ENCODE measurements at regions not wholly inside any gene's neighbourhood (a gene's known extent, or its start where the extent isn't known, plus 50 kb on each side); places are given as distances from the start of the nearest gene placed in this dataset.

DNA sequence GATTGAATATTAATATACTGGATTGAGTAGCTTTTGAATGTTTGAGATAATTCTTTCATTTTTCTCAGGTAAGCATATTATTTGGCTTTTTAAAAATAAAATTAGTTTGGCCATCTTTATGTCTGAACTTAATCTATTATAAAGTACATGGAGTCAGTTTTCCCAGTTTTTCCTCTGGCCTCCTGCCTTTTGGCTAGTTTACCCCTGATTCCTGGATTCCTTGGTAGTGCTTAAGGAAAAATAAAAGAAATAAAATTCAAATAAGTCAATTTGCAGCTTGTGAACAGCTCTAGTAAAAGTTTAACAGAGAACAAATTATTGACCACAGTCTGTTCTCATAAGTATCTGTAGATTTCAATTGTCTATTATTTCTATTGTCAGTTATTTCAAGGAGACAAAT is 89.4 kb downstream of the COL6A6 start:
- in situ Hi-C loops (cut with MboI; ENCODE audit: low pct_ligation_motif_present in 1 of 4, low pct_unique_long_range_greater_than_20kb in 1 of 4, low sequenced_read_pairs in 3 of 4) (no loop called here), intact Hi-C loops (cut with DNase I; ENCODE audit: low total_unique reads) (no loop called here)
- no peaks in the 10 kb centered on the region for H3K27me3 ChIP-seq
- no peak overlapping the region for H3K4me3 ChIP-seq
- no peak for DNase-seq
- TF ChIP-seq POLR2AphosphoS5 (IDR thresholded peaks at IDR 0.05) (no peak), EP300 (IDR thresholded peaks at IDR 0.05; ENCODE audit: low read depth) (no peak), POLR2A (IDR thresholded peaks at IDR 0.05) (no peak)
- TF ChIP-seq, protein P1, sequence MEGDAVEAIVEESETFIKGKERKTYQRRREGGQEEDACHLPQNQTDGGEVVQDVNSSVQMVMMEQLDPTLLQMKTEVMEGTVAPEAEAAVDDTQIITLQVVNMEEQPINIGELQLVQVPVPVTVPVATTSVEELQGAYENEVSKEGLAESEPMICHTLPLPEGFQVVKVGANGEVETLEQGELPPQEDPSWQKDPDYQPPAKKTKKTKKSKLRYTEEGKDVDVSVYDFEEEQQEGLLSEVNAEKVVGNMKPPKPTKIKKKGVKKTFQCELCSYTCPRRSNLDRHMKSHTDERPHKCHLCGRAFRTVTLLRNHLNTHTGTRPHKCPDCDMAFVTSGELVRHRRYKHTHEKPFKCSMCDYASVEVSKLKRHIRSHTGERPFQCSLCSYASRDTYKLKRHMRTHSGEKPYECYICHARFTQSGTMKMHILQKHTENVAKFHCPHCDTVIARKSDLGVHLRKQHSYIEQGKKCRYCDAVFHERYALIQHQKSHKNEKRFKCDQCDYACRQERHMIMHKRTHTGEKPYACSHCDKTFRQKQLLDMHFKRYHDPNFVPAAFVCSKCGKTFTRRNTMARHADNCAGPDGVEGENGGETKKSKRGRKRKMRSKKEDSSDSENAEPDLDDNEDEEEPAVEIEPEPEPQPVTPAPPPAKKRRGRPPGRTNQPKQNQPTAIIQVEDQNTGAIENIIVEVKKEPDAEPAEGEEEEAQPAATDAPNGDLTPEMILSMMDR (IDR thresholded peaks at IDR 0.05): no peak
- H3K4me1 ChIP-seq: no peaks in the 10 kb centered on the region
- no peaks in the 10 kb centered on the region for H3K36me3 ChIP-seq
- H3K27ac ChIP-seq: no peak overlapping the region
- H3K9me3 ChIP-seq: peaks cover 0 to 11% of the 10 kb centered on the region in 2 donors

- no peak overlapping the region for H3K4me3 ChIP-seq
- no peak for DNase-seq
- peaks cover 0 to 11% of the 10 kb centered on the region in 2 donors for H3K9me3 ChIP-seq
- H3K27me3 ChIP-seq: no peaks in the 10 kb centered on the region
- WGBS, 2 donors (ENCODE audit: low coverage in 1 of 2): 76 to 80% methylated on average over 1 of the region's 1 CpG
- intact Hi-C loops (cut with DNase I; ENCODE audit: low total_unique reads): no loop called here
- in situ Hi-C loops (cut with MboI; ENCODE audit: low pct_ligation_motif_present in 1 of 4, low pct_unique_long_range_greater_than_20kb in 1 of 4, low sequenced_read_pairs in 3 of 4): no loop called here
- no peaks in the 10 kb centered on the region for H3K36me3 ChIP-seq
- no peak overlapping the region for H3K27ac ChIP-seq
- no peak for TF ChIP-seq POLR2AphosphoS5 (IDR thresholded peaks at IDR 0.05)
- TF ChIP-seq, protein P1 (IDR thresholded peaks at IDR 0.05): no peak
- TF ChIP-seq EP300 (IDR thresholded peaks at IDR 0.05; ENCODE audit: low read depth): no peak
- TF ChIP-seq POLR2A (IDR thresholded peaks at IDR 0.05): no peak
- no peaks in the 10 kb centered on the region for H3K4me1 ChIP-seq
Measured at GRCh38 chr3:130607553-130608154, 90.7 kb downstream of the COL6A6 start.

DNA sequence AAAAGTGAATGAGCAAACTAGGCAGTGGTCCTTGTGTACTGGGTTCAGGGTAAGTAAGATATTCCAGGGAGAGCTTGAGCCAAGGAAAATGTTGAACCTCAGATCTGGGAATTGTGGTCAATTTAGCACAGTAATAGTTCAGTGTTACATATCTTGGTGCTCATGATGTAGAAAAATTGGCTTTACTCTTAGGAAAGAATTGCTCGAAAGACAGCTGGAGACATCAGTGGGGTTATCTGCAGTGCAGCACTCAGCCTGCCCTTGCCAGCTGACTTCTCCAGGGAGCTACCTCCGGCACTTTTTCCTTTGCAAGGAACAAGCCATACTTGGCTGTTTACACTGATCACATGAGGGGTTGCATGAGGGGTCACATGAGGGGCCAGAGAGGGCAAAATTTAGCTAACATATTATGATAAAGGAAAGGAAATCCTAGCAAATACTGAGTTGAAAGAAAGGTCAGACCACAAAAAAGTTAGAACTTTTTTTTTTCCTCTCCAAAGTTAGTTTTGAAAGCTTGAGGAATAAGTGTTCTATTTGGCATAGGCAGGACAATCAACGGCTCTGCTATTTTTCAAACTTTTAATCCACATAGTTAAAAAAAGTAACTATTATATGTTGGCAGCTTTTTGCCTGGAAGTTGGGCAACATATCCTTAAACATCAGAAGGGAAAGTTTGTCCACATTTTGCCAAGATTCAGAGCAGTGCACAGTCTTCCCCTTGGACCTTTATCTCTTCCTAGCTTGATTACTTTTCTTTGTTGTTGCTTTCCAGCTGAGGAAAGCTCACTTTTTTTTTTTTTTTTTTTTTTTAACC is 92.4 kb downstream of the COL6A6 start:
- Histone ChIP-seq H3K9me3 (peaks cover 0 to 11% of the 10 kb centered on the region in 2 donors), H3K4me3 (no peak overlapping the region), H3K4me1 (no peaks in the 10 kb centered on the region), H3K27me3 (no peaks in the 10 kb centered on the region), H3K36me3 (no peaks in the 10 kb centered on the region), H3K27ac (no peak overlapping the region)
- intact Hi-C loops (cut with DNase I; ENCODE audit: low total_unique reads): no loop called here
- TF ChIP-seq POLR2AphosphoS5 (IDR thresholded peaks at IDR 0.05) (no peak), EP300 (IDR thresholded peaks at IDR 0.05; ENCODE audit: low read depth) (no peak)
- DNase-seq: no peak
- WGBS, 2 donors (ENCODE audit: low coverage in 1 of 2): 42 to 44% methylated on average over 2 to 3 of the region's 3 CpGs
- in situ Hi-C loops (cut with MboI; ENCODE audit: low pct_ligation_motif_present in 1 of 4, low pct_unique_long_range_greater_than_20kb in 1 of 4, low sequenced_read_pairs in 3 of 4): no loop called here

DNA sequence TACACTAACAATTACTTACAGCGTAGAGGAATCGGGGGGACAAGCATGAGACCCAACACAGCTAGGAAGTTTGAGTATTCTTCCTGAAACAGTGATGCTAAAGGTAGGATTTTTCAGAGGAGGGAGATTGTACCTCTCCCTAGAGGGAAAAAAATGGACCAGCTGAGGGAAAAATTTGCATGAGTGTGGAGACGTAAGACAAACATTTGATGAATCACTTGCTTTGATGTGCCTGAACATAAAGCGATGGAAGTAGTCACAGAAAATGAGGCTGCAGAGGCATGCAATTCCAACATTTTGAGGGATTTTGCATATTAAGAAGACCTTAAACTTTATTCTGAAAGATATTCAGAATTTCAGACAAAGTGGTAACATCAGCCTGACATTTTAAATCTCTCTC is 102.2 kb downstream of the COL6A6 start:
- WGBS, 2 donors (ENCODE audit: low coverage in 1 of 2): 72 to 84% methylated on average over 4 of the region's 4 CpGs
- Histone ChIP-seq H3K4me1 (no peaks in the 10 kb centered on the region), H3K27ac (no peak overlapping the region), H3K9me3 (no peaks in the 10 kb centered on the region), H3K36me3 (no peaks in the 10 kb centered on the region), H3K27me3 (no peaks in the 10 kb centered on the region), H3K4me3 (no peak overlapping the region)
- in situ Hi-C loops (cut with MboI; ENCODE audit: low pct_ligation_motif_present in 1 of 4, low pct_unique_long_range_greater_than_20kb in 1 of 4, low sequenced_read_pairs in 3 of 4) (no loop called here), intact Hi-C loops (cut with DNase I; ENCODE audit: low total_unique reads) (no loop called here)
- no peak for DNase-seq
- TF ChIP-seq, protein P1 (IDR thresholded peaks at IDR 0.05): no peak
- TF ChIP-seq EP300 (IDR thresholded peaks at IDR 0.05; ENCODE audit: low read depth) (no peak), POLR2A (IDR thresholded peaks at IDR 0.05) (no peak), POLR2AphosphoS5 (IDR thresholded peaks at IDR 0.05) (no peak)
